ENCODE measurements at regions not wholly inside any gene's neighbourhood (a gene's known extent, or its start where the extent isn't known, plus 50 kb on each side); places are given as distances from the start of the nearest gene placed in this dataset.

- DNase-seq (no peak), ATAC-seq (replicated peaks in 1 of 2) (no peak)
- Mint-ChIP-seq H3K4me3 (no peak overlapping the region), H3K27ac (no peak overlapping the region), H3K27me3 (ENCODE audit: low read depth) (no peaks in the 10 kb centered on the region), H3K4me1 (ENCODE audit: low read depth) (no peaks in the 10 kb centered on the region), H3K36me3 (ENCODE audit: insufficient read depth in 2 of 2) (peaks cover 0 to 2% of the 10 kb centered on the region in 2 donors), H3K9me3 (peaks cover 0 to 11% of the 10 kb centered on the region in 2 donors)
Measured at GRCh38 chr20:11018668-11019170, 344.9 kb upstream of the JAG1 start.

GRCh38 chr20:11020712-11021111 is 346.9 kb upstream of the JAG1 start:
- no peak overlapping the region for H3K4me3 Mint-ChIP-seq
- H3K27ac Mint-ChIP-seq: no peak overlapping the region

GRCh38 chr20:11027224-11027623 is 353.4 kb upstream of the JAG1 start:
- Mint-ChIP-seq H3K4me1 (ENCODE audit: low read depth) (no peaks in the 10 kb centered on the region), H3K36me3 (ENCODE audit: insufficient read depth in 2 of 2) (no peaks in the 10 kb centered on the region), H3K9me3 (peaks cover 3 to 8% of the 10 kb centered on the region in 2 donors), H3K27me3 (ENCODE audit: low read depth) (no peaks in the 10 kb centered on the region), H3K4me3 (no peak overlapping the region), H3K27ac (no peak overlapping the region)
- DNase-seq: no peak
- ATAC-seq (replicated peaks in 1 of 2): no peak

More at GRCh38 chr20:11020712-11021111, 346.9 kb upstream of the JAG1 start:
- Mint-ChIP-seq H3K9me3 (peaks cover 0 to 12% of the 10 kb centered on the region in 2 donors), H3K4me1 (ENCODE audit: low read depth) (no peaks in the 10 kb centered on the region), H3K36me3 (ENCODE audit: insufficient read depth in 2 of 2) (peaks cover 0 to 2% of the 10 kb centered on the region in 2 donors), H3K27me3 (ENCODE audit: low read depth) (no peaks in the 10 kb centered on the region)
- ATAC-seq (replicated peaks in 1 of 2) (no peak), DNase-seq (no peak)

- H3K4me1 Mint-ChIP-seq (ENCODE audit: low read depth): no peaks in the 10 kb centered on the region
Measured at GRCh38 chr20:11030351-11030750, 356.6 kb upstream of the JAG1 start.

GRCh38 chr20:11031300-11031699 is 357.5 kb upstream of the JAG1 start:
- DNase-seq (no peak), ATAC-seq (replicated peaks in 1 of 2) (no peak)
- Mint-ChIP-seq H3K27me3 (ENCODE audit: low read depth) (no peaks in the 10 kb centered on the region), H3K9me3 (peaks cover 10 to 13% of the 10 kb centered on the region in 2 donors), H3K4me3 (no peak overlapping the region), H3K4me1 (ENCODE audit: low read depth) (no peaks in the 10 kb centered on the region), H3K36me3 (ENCODE audit: insufficient read depth in 2 of 2) (no peaks in the 10 kb centered on the region), H3K27ac (no peak overlapping the region)

More at GRCh38 chr20:11030351-11030750, 356.6 kb upstream of the JAG1 start:
- Mint-ChIP-seq H3K27ac (no peak overlapping the region), H3K4me3 (no peak overlapping the region), H3K9me3 (peaks cover 10 to 13% of the 10 kb centered on the region in 2 donors), H3K27me3 (ENCODE audit: low read depth) (no peaks in the 10 kb centered on the region), H3K36me3 (ENCODE audit: insufficient read depth in 2 of 2) (no peaks in the 10 kb centered on the region)
- ATAC-seq (replicated peaks in 1 of 2) (no peak), DNase-seq (no peak)

- H3K36me3 Mint-ChIP-seq (ENCODE audit: insufficient read depth in 2 of 2): no peaks in the 10 kb centered on the region
- no peaks in the 10 kb centered on the region for H3K4me1 Mint-ChIP-seq (ENCODE audit: low read depth)
- H3K27me3 Mint-ChIP-seq (ENCODE audit: low read depth): no peaks in the 10 kb centered on the region
- no peak for ATAC-seq (replicated peaks in 1 of 2)
- DNase-seq: no peak
- H3K27ac Mint-ChIP-seq: no peak overlapping the region
- peaks cover 10 to 14% of the 10 kb centered on the region in 2 donors for H3K9me3 Mint-ChIP-seq
- no peak overlapping the region for H3K4me3 Mint-ChIP-seq
Measured at GRCh38 chr20:11032611-11033010, 358.8 kb upstream of the JAG1 start.

- no peak overlapping the region for H3K4me3 Mint-ChIP-seq
- peaks cover 10 to 14% of the 10 kb centered on the region in 2 donors for H3K9me3 Mint-ChIP-seq
- no peak overlapping the region for H3K27ac Mint-ChIP-seq
- no peaks in the 10 kb centered on the region for H3K36me3 Mint-ChIP-seq (ENCODE audit: insufficient read depth in 2 of 2)
- DNase-seq (no peak), ATAC-seq (replicated peaks in 1 of 2) (no peak)
- no peaks in the 10 kb centered on the region for H3K27me3 Mint-ChIP-seq (ENCODE audit: low read depth)
- H3K4me1 Mint-ChIP-seq (ENCODE audit: low read depth): no peaks in the 10 kb centered on the region
Measured at GRCh38 chr20:11034025-11034424, 360.2 kb upstream of the JAG1 start.

GRCh38 chr20:11035211-11035610 is 361.4 kb upstream of the JAG1 start:
- Mint-ChIP-seq H3K4me3 (no peak overlapping the region), H3K36me3 (ENCODE audit: insufficient read depth in 2 of 2) (no peaks in the 10 kb centered on the region), H3K9me3 (peaks cover 7 to 14% of the 10 kb centered on the region in 2 donors), H3K4me1 (ENCODE audit: low read depth) (no peaks in the 10 kb centered on the region), H3K27me3 (ENCODE audit: low read depth) (no peaks in the 10 kb centered on the region), H3K27ac (no peak overlapping the region)
- DNase-seq (no peak), ATAC-seq (replicated peaks in 1 of 2) (no peak)

GRCh38 chr20:11041396-11041795 is 367.6 kb upstream of the JAG1 start:
- Mint-ChIP-seq H3K4me3 (no peak overlapping the region), H3K27me3 (ENCODE audit: low read depth) (no peaks in the 10 kb centered on the region), H3K36me3 (ENCODE audit: insufficient read depth in 2 of 2) (no peaks in the 10 kb centered on the region), H3K9me3 (peaks cover 2 to 7% of the 10 kb centered on the region in 2 donors), H3K27ac (no peak overlapping the region), H3K4me1 (ENCODE audit: low read depth) (no peaks in the 10 kb centered on the region)
- DNase-seq: no peak
- no peak for ATAC-seq (replicated peaks in 1 of 2)

- no peak overlapping the region for H3K4me3 Mint-ChIP-seq
- ATAC-seq (replicated peaks in 1 of 2): no peak
- H3K27ac Mint-ChIP-seq: no peak overlapping the region
- no peaks in the 10 kb centered on the region for H3K36me3 Mint-ChIP-seq (ENCODE audit: insufficient read depth in 2 of 2)
- no peak for DNase-seq
- no peaks in the 10 kb centered on the region for H3K4me1 Mint-ChIP-seq (ENCODE audit: low read depth)
- peaks cover 2 to 6% of the 10 kb centered on the region in 2 donors for H3K9me3 Mint-ChIP-seq
- H3K27me3 Mint-ChIP-seq (ENCODE audit: low read depth): no peaks in the 10 kb centered on the region
Measured at GRCh38 chr20:11043001-11043400, 369.2 kb upstream of the JAG1 start.

- Mint-ChIP-seq H3K36me3 (ENCODE audit: insufficient read depth in 2 of 2) (no peaks in the 10 kb centered on the region), H3K4me3 (no peak overlapping the region), H3K27me3 (ENCODE audit: low read depth) (no peaks in the 10 kb centered on the region), H3K27ac (no peak overlapping the region), H3K9me3 (peaks cover 4 to 6% of the 10 kb centered on the region in 2 donors), H3K4me1 (ENCODE audit: low read depth) (no peaks in the 10 kb centered on the region)
- DNase-seq: no peak
- no peak for ATAC-seq (replicated peaks in 1 of 2)
Measured at GRCh38 chr20:11044561-11044960, 370.8 kb upstream of the JAG1 start.

GRCh38 chr20:11045412-11046175 is 371.8 kb upstream of the JAG1 start:
- peaks cover 3 to 4% of the 10 kb centered on the region in 2 donors for H3K9me3 Mint-ChIP-seq
- no peak for DNase-seq
- no peaks in the 10 kb centered on the region for H3K36me3 Mint-ChIP-seq (ENCODE audit: insufficient read depth in 2 of 2)
- no peak overlapping the region for H3K4me3 Mint-ChIP-seq
- H3K4me1 Mint-ChIP-seq (ENCODE audit: low read depth): no peaks in the 10 kb centered on the region
- H3K27ac Mint-ChIP-seq: no peak overlapping the region
- ATAC-seq (replicated peaks in 1 of 2): no peak
- H3K27me3 Mint-ChIP-seq (ENCODE audit: low read depth): no peaks in the 10 kb centered on the region

GRCh38 chr20:11047559-11047958 is 373.8 kb upstream of the JAG1 start:
- ATAC-seq (replicated peaks in 1 of 2) (no peak), DNase-seq (no peak)
- no peaks in the 10 kb centered on the region for H3K27me3 Mint-ChIP-seq (ENCODE audit: low read depth)
- H3K9me3 Mint-ChIP-seq: peaks cover 3 to 4% of the 10 kb centered on the region in 2 donors
- no peak overlapping the region for H3K27ac Mint-ChIP-seq
- no peaks in the 10 kb centered on the region for H3K4me1 Mint-ChIP-seq (ENCODE audit: low read depth)
- H3K4me3 Mint-ChIP-seq: no peak overlapping the region
- H3K36me3 Mint-ChIP-seq (ENCODE audit: insufficient read depth in 2 of 2): no peaks in the 10 kb centered on the region

- Mint-ChIP-seq H3K27ac (no peak overlapping the region), H3K4me3 (no peak overlapping the region), H3K9me3 (peaks cover 3 to 4% of the 10 kb centered on the region in 2 donors), H3K4me1 (ENCODE audit: low read depth) (no peaks in the 10 kb centered on the region), H3K27me3 (ENCODE audit: low read depth) (no peaks in the 10 kb centered on the region), H3K36me3 (ENCODE audit: insufficient read depth in 2 of 2) (no peaks in the 10 kb centered on the region)
- ATAC-seq (replicated peaks in 1 of 2): no peak
- no peak for DNase-seq
Measured at GRCh38 chr20:11048739-11049138, 374.9 kb upstream of the JAG1 start.

All from activated T-cell treated with anti-CD3 and anti-CD28 coated beads, Interleukin-2, amount 50 U/mL, for 72 hours (primary cell).